KMS-11 (cell line): ENCODE measurements at regions not wholly inside any gene's neighbourhood (a gene's known extent, or its start where the extent isn't known, plus 50 kb on each side); places are given as distances from the start of the nearest gene placed in this dataset.

Experiments used
- H2AFZ ChIP-seq: fragments of 200-600 bp; sonication (generic); 2 replicates; pipeline ENCODE4 v1.6.1; 2016; ENCODE audit warnings: antibody characterized with exemption, mixed run types, low read depth
- H3K27ac ChIP-seq: fragments of 200-600 bp; sonication (generic); 2 replicates; pipeline ENCODE4 v1.6.1; 2016; ENCODE audit warnings: mild to moderate bottlenecking, mixed run types
- H3K27me3 ChIP-seq: fragments of 200-600 bp; sonication (generic); 2 replicates; pipeline ENCODE4 v1.6.1; 2017; ENCODE audit warnings: mild to moderate bottlenecking, low read depth, mixed run types, moderate library complexity; ENCODE audit not compliant: insufficient read depth
- H3K36me3 ChIP-seq: fragments of 200-600 bp; sonication (generic); 2 replicates; pipeline ENCODE4 v1.6.1; 2017; ENCODE audit warnings: mild to moderate bottlenecking, mixed run types; ENCODE audit not compliant: insufficient read depth
- H3K4me1 ChIP-seq: fragments of 200-600 bp; sonication (generic); 2 replicates; pipeline ENCODE4 v1.6.1; 2016; ENCODE audit warnings: mild to moderate bottlenecking, low read depth, mixed run types; ENCODE audit not compliant: poor library complexity, severe bottlenecking
- H3K4me2 ChIP-seq: fragments of 200-600 bp; sonication (generic); 2 replicates; pipeline ENCODE4 v1.7.0; 2016; ENCODE audit warnings: mild to moderate bottlenecking, mixed run types
- H3K4me3 ChIP-seq: fragments of 200-600 bp; sonication (generic); IDR thresholded peaks from 2 replicates; pipeline ENCODE4 v1.6.1; 2017; ENCODE audit warnings: low read depth, low read length, mixed read lengths; ENCODE audit not compliant: insufficient read depth
- H3K79me2 ChIP-seq: fragments of 200-600 bp; sonication (generic); 2 replicates; pipeline ENCODE4 v1.6.1; 2016; ENCODE audit warnings: low read depth, mixed run types; ENCODE audit not compliant: insufficient read depth
- H3K9ac ChIP-seq: fragments of 200-600 bp; sonication (generic); 2 replicates; pipeline ENCODE4 v1.6.1; 2016; ENCODE audit warnings: mild to moderate bottlenecking, mixed run types
- H4K20me1 ChIP-seq: fragments of 200-600 bp; sonication (generic); 2 replicates; pipeline ENCODE4 v1.6.1; 2016; ENCODE audit warnings: mild to moderate bottlenecking, mixed run types; ENCODE audit not compliant: insufficient read depth
- TF ChIP-seq, protein P1 (sequence below): fragments of 200-600 bp; sonication (generic); conservative IDR thresholded peaks from 2 replicates; pipeline ENCODE4 v1.6.1; 2017; ENCODE audit warnings: low read depth, mild to moderate bottlenecking, antibody characterized with exemption, low read length, moderate library complexity, mixed read lengths

DNA sequence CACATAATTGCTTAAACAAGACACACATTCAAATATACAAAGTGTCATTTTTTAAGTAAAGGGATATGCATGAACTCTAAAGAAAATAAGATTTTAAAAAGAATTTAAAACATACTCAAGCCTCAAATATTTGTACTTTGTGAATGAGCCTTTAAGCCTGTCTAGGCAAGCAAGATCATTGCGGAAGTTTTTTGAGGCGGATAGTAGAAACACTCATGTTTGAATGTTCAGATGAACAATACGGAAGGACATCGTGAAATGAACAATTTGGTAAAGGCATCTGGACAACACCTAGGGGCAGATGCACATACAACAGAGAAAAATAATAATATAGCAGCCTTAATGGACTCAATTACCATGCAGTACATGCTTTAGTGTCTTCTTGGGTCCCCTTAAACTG lies 928.9 kb downstream of the TFAP2A start:
- Histone ChIP-seq H3K27ac (no peak overlapping the region), H2AFZ (no peak overlapping the region), H3K27me3 (no peaks in the 10 kb centered on the region), H4K20me1 (no peaks in the 10 kb centered on the region), H3K4me3 (no peak overlapping the region), H3K79me2 (no peaks in the 10 kb centered on the region), H3K9ac (no peak overlapping the region), H3K4me1 (no peaks in the 10 kb centered on the region), H3K4me2 (no peak overlapping the region), H3K36me3 (no peaks in the 10 kb centered on the region)
- TF ChIP-seq, protein P1, sequence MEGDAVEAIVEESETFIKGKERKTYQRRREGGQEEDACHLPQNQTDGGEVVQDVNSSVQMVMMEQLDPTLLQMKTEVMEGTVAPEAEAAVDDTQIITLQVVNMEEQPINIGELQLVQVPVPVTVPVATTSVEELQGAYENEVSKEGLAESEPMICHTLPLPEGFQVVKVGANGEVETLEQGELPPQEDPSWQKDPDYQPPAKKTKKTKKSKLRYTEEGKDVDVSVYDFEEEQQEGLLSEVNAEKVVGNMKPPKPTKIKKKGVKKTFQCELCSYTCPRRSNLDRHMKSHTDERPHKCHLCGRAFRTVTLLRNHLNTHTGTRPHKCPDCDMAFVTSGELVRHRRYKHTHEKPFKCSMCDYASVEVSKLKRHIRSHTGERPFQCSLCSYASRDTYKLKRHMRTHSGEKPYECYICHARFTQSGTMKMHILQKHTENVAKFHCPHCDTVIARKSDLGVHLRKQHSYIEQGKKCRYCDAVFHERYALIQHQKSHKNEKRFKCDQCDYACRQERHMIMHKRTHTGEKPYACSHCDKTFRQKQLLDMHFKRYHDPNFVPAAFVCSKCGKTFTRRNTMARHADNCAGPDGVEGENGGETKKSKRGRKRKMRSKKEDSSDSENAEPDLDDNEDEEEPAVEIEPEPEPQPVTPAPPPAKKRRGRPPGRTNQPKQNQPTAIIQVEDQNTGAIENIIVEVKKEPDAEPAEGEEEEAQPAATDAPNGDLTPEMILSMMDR: no peak

GRCh38 chr6:9484686-9485085 lies 930.2 kb downstream of the TFAP2A start:
- TF ChIP-seq, protein P1: no peak
- no peaks in the 10 kb centered on the region for H3K4me1 ChIP-seq
- no peak overlapping the region for H3K4me2 ChIP-seq
- H3K9ac ChIP-seq: no peak overlapping the region
- H3K36me3 ChIP-seq: no peaks in the 10 kb centered on the region
- no peaks in the 10 kb centered on the region for H4K20me1 ChIP-seq
- H3K27me3 ChIP-seq: no peaks in the 10 kb centered on the region
- no peak overlapping the region for H2AFZ ChIP-seq
- H3K79me2 ChIP-seq: no peaks in the 10 kb centered on the region
- no peak overlapping the region for H3K27ac ChIP-seq
- H3K4me3 ChIP-seq: no peak overlapping the region

DNA sequence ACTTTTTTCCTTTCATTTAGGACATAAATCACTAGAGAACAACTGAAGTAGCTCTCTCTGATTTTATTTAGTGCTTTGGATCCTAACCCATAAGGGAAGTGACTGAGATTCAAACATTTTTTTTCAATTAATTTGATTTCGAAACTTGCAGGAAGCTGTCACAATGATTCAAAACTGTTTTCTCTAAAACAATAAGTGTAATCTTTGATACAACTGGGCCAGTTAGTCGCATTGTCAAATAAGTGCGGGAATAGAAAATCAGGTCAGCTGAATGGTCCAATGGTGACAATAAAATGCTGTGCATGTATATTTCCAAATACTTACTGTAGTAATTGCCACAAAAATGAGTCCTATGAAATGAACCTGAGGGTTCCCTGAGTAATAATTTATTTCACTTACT lies 930.8 kb downstream of the TFAP2A start:
- no peaks in the 10 kb centered on the region for H3K79me2 ChIP-seq
- H3K4me1 ChIP-seq: no peaks in the 10 kb centered on the region
- no peaks in the 10 kb centered on the region for H4K20me1 ChIP-seq
- H3K27me3 ChIP-seq: no peaks in the 10 kb centered on the region
- no peak overlapping the region for H3K9ac ChIP-seq
- no peak overlapping the region for H2AFZ ChIP-seq
- H3K36me3 ChIP-seq: no peaks in the 10 kb centered on the region
- TF ChIP-seq, protein P1: no peak
- H3K4me2 ChIP-seq: no peak overlapping the region
- H3K4me3 ChIP-seq: no peak overlapping the region
- no peak overlapping the region for H3K27ac ChIP-seq

- no peaks in the 10 kb centered on the region for H3K27me3 ChIP-seq
- no peaks in the 10 kb centered on the region for H3K79me2 ChIP-seq
- no peak overlapping the region for H3K4me3 ChIP-seq
- no peak overlapping the region for H3K9ac ChIP-seq
- no peak overlapping the region for H3K4me2 ChIP-seq
- H4K20me1 ChIP-seq: no peaks in the 10 kb centered on the region
- no peak overlapping the region for H2AFZ ChIP-seq
- no peak overlapping the region for H3K27ac ChIP-seq
- TF ChIP-seq, protein P1: no peak
- H3K36me3 ChIP-seq: no peaks in the 10 kb centered on the region
- no peaks in the 10 kb centered on the region for H3K4me1 ChIP-seq
Observed at GRCh38 chr6:9482030-9482738, 932.7 kb downstream of the TFAP2A start.
